Inflammatory macrophage (primary cell): ENCODE measurements at regions not wholly inside any gene's neighbourhood (a gene's known extent, or its start where the extent isn't known, plus 50 kb on each side); places are given as distances from the start of the nearest gene placed in this dataset.
"Not testable (repeated sequence)": the region's sequence is repeated elsewhere in the genome, so short reads cannot be mapped to it uniquely, and the experiment has no call there.

ENCODE experiments used
- DNase-seq, 2 donors: peaks; one replicate each; pipeline ENCODE4 v3.0.0-alpha.2; 2020 to 2022

- DNase-seq: not testable (repeated sequence)
Measured at GRCh38 chr3:91348064-91348463, 2240.6 kb downstream of the EPHA3 start.

GRCh38 chr3:91349072-91349471 is 2241.7 kb downstream of the EPHA3 start:
- DNase-seq: not testable (repeated sequence)

- not testable (repeated sequence) for DNase-seq
Measured at GRCh38 chr3:91352161-91352560, 2244.7 kb downstream of the EPHA3 start.

- DNase-seq: not testable (repeated sequence)
Measured at GRCh38 chr3:91359278-91359677, 2251.9 kb downstream of the EPHA3 start.

- not testable (repeated sequence) for DNase-seq
Measured at GRCh38 chr3:91383100-91383894, 2275.9 kb downstream of the EPHA3 start.

GRCh38 chr3:91403938-91404337 is 2296.5 kb downstream of the EPHA3 start:
- DNase-seq: not testable (repeated sequence)

- DNase-seq: not testable (repeated sequence)
Measured at GRCh38 chr3:91442063-91442462, 2334.6 kb downstream of the EPHA3 start.

GRCh38 chr3:91442483-91442882 is 2335.1 kb downstream of the EPHA3 start:
- not testable (repeated sequence) for DNase-seq

GRCh38 chr3:91448379-91448778 is 2341.0 kb downstream of the EPHA3 start:
- DNase-seq: not testable (repeated sequence)

GRCh38 chr3:91466517-91466916 is 2359.1 kb downstream of the EPHA3 start:
- DNase-seq: not testable (repeated sequence)

GRCh38 chr3:91469251-91469650 is 2361.8 kb downstream of the EPHA3 start:
- DNase-seq: not testable (repeated sequence)

GRCh38 chr3:91485026-91485425 is 2377.6 kb downstream of the EPHA3 start:
- not testable (repeated sequence) for DNase-seq

GRCh38 chr3:91485891-91486290 is 2378.5 kb downstream of the EPHA3 start:
- DNase-seq: peak in 1 of 2 donors; percentile 35

- DNase-seq: not testable (repeated sequence)
Measured at GRCh38 chr3:91497712-91498111, 2390.3 kb downstream of the EPHA3 start.

- not testable (repeated sequence) for DNase-seq
Measured at GRCh38 chr3:91499850-91500249, 2392.4 kb downstream of the EPHA3 start.

GRCh38 chr3:91504874-91505273 is 2397.5 kb downstream of the EPHA3 start:
- not testable (repeated sequence) for DNase-seq
